ENCODE measurements at regions not wholly inside any gene's neighbourhood (a gene's known extent, or its start where the extent isn't known, plus 50 kb on each side); places are given as distances from the start of the nearest gene placed in this dataset.

GRCh38 chr21:35291973-35292627 is 243.0 kb upstream of the RUNX1 start:
- no peaks in the 10 kb centered on the region for H3K27me3 ChIP-seq
- H3K27ac ChIP-seq: no peak overlapping the region
- no peak for DNase-seq
- ATAC-seq: no peak
- intact Hi-C loops (cut with DNase I): no loop called here
- no peak for TF ChIP-seq CTCF (IDR thresholded peaks at IDR 0.05)
- H3K9me3 ChIP-seq: peaks cover 6% of the 10 kb centered on the region
- H3K4me1 ChIP-seq: no peaks in the 10 kb centered on the region
- H3K4me3 ChIP-seq: no peak overlapping the region
- H3K36me3 ChIP-seq: no peaks in the 10 kb centered on the region

- H3K27ac ChIP-seq: no peak overlapping the region
- no peaks in the 10 kb centered on the region for H3K36me3 ChIP-seq
- H3K27me3 ChIP-seq: no peaks in the 10 kb centered on the region
- DNase-seq: no peak
- peaks cover 9% of the 10 kb centered on the region for H3K9me3 ChIP-seq
- H3K4me3 ChIP-seq: no peak overlapping the region
- no peak for TF ChIP-seq CTCF (IDR thresholded peaks at IDR 0.05)
- no peaks in the 10 kb centered on the region for H3K4me1 ChIP-seq
- ATAC-seq: no peak
- intact Hi-C loops (cut with DNase I): no loop called here
These were observed 241.9 kb upstream of the RUNX1 start for GRCh38 chr21:35291034-35291433.

- Histone ChIP-seq H3K36me3 (no peaks in the 10 kb centered on the region), H3K4me3 (no peak overlapping the region), H3K27me3 (no peaks in the 10 kb centered on the region), H3K4me1 (no peaks in the 10 kb centered on the region), H3K27ac (no peak overlapping the region), H3K9me3 (peaks cover 9% of the 10 kb centered on the region)
- intact Hi-C loops (cut with DNase I): no loop called here
- DNase-seq (no peak), ATAC-seq (no peak)
- no peak for TF ChIP-seq CTCF (IDR thresholded peaks at IDR 0.05)
These were observed 239.1 kb upstream of the RUNX1 start for GRCh38 chr21:35288238-35288637.

- no peak overlapping the region for H3K4me3 ChIP-seq
- ATAC-seq: peak; percentile 9
- H3K9me3 ChIP-seq: peaks cover 9% of the 10 kb centered on the region
- no peak for DNase-seq
- intact Hi-C loops (cut with DNase I): no loop called here
- H3K36me3 ChIP-seq: no peaks in the 10 kb centered on the region
- no peaks in the 10 kb centered on the region for H3K4me1 ChIP-seq
- no peak overlapping the region for H3K27ac ChIP-seq
- no peaks in the 10 kb centered on the region for H3K27me3 ChIP-seq
- TF ChIP-seq CTCF (IDR thresholded peaks at IDR 0.05): no peak
These were observed 235.1 kb upstream of the RUNX1 start for GRCh38 chr21:35284199-35284598.

GRCh38 chr21:35282944-35283343 is 233.8 kb upstream of the RUNX1 start:
- intact Hi-C loops (cut with DNase I): no loop called here
- H3K9me3 ChIP-seq: peaks cover 9% of the 10 kb centered on the region
- no peak for DNase-seq
- H3K4me1 ChIP-seq: no peaks in the 10 kb centered on the region
- no peak overlapping the region for H3K27ac ChIP-seq
- H3K4me3 ChIP-seq: no peak overlapping the region
- no peaks in the 10 kb centered on the region for H3K27me3 ChIP-seq
- no peak for TF ChIP-seq CTCF (IDR thresholded peaks at IDR 0.05)
- H3K36me3 ChIP-seq: no peaks in the 10 kb centered on the region
- no peak for ATAC-seq

GRCh38 chr21:35281956-35282355 is 232.9 kb upstream of the RUNX1 start:
- intact Hi-C loops (cut with DNase I): no loop called here
- ATAC-seq (peak; percentile 84), DNase-seq (no peak)
- Histone ChIP-seq H3K36me3 (no peaks in the 10 kb centered on the region), H3K4me3 (no peak overlapping the region), H3K27ac (peak overlapping the region; percentile 17), H3K9me3 (peaks cover 1% of the 10 kb centered on the region), H3K27me3 (no peaks in the 10 kb centered on the region), H3K4me1 (no peaks in the 10 kb centered on the region)
- no peak for TF ChIP-seq CTCF (IDR thresholded peaks at IDR 0.05)

All from upper lobe of right lung (tissue), 1 donor.